ENCODE measurements at regions not wholly inside any gene's neighbourhood (a gene's known extent, or its start where the extent isn't known, plus 50 kb on each side); places are given as distances from the start of the nearest gene placed in this dataset.

- WGBS (ENCODE audit: insufficient coverage, low coverage, missing lambda C conversion rate): 0% methylated on average over 3 of the region's 3 CpGs
- BruUV-seq (replicated peaks): no TSS peak
- no peak for FAIRE-seq
- Histone ChIP-seq H3K27me3 (ENCODE audit: control insufficient read depth in 2 of 2, insufficient read depth in 2 of 2, low read length in 2 of 2) (no peaks in the 10 kb centered on the region), H3K4me2 (ENCODE audit: insufficient read depth, low read length) (no peak overlapping the region), H2AFZ (ENCODE audit: low read depth, low read length) (no peak overlapping the region), H3K9me1 (ENCODE audit: control insufficient read depth, insufficient read depth, low read length) (no peaks in the 10 kb centered on the region), H3K4me3 (no peak overlapping the region), H3K36me3 (ENCODE audit: control insufficient read depth, insufficient read depth, low read length) (no peaks in the 10 kb centered on the region), H3K27ac (ENCODE audit: extremely low read depth, low read depth, low read length) (no peak overlapping the region), H3K9me3 (replicated peaks; ENCODE audit: control insufficient read depth, insufficient read depth, low read depth, low read length) (no peaks in the 10 kb centered on the region), H3K9ac (ENCODE audit: insufficient read depth in 1 of 2, low read depth in 2 of 2, low read length in 2 of 2) (no peak overlapping the region), H4K20me1 (replicated peaks; ENCODE audit: control insufficient read depth, insufficient read depth, low read length) (no peaks in the 10 kb centered on the region), H3K79me2 (ENCODE audit: control insufficient read depth, insufficient read depth, low read length) (no peaks in the 10 kb centered on the region), H3K4me1 (replicated peaks in 1 of 2; ENCODE audit: control insufficient read depth in 2 of 2, insufficient read depth in 2 of 2, low read length in 2 of 2) (no peaks in the 10 kb centered on the region)
- intact Hi-C loops (cut with micrococcal nuclease) (no loop called here), in situ Hi-C loops (cut with MboI) (no loop called here)
- no peak for DNase-seq (ENCODE audit: extremely low read depth in 1 of 4, low spot score in 3 of 4)
- TF ChIP-seq ZBTB7A (IDR thresholded peaks at IDR 0.05; ENCODE audit: borderline replicate concordance, control insufficient read depth, low read depth, low read length): no peak
- no peak for TF ChIP-seq CGGBP1 (CRISPR knock-in tag; IDR thresholded peaks at IDR 0.05)
- POLR2A ChIA-PET: no interaction called here
- ATAC-seq: no peak
- CTCF ChIA-PET (ENCODE audit: low intra/inter-chr PET ratio): no interaction called here
Measured at GRCh38 chr4:175443547-175443946, 368.5 kb downstream of the GPM6A start.

GRCh38 chr4:175444512-175444911 is 367.6 kb downstream of the GPM6A start:
- Histone ChIP-seq H3K4me1 (replicated peaks in 1 of 2; ENCODE audit: control insufficient read depth in 2 of 2, insufficient read depth in 2 of 2, low read length in 2 of 2) (no peaks in the 10 kb centered on the region), H3K9me3 (replicated peaks; ENCODE audit: control insufficient read depth, insufficient read depth, low read depth, low read length) (no peaks in the 10 kb centered on the region), H3K9me1 (ENCODE audit: control insufficient read depth, insufficient read depth, low read length) (no peaks in the 10 kb centered on the region), H3K27ac (ENCODE audit: extremely low read depth, low read depth, low read length) (no peak overlapping the region), H4K20me1 (replicated peaks; ENCODE audit: control insufficient read depth, insufficient read depth, low read length) (no peaks in the 10 kb centered on the region), H3K4me3 (no peak overlapping the region), H2AFZ (ENCODE audit: low read depth, low read length) (no peak overlapping the region), H3K4me2 (ENCODE audit: insufficient read depth, low read length) (no peak overlapping the region), H3K27me3 (ENCODE audit: control insufficient read depth in 2 of 2, insufficient read depth in 2 of 2, low read length in 2 of 2) (no peaks in the 10 kb centered on the region), H3K79me2 (ENCODE audit: control insufficient read depth, insufficient read depth, low read length) (no peaks in the 10 kb centered on the region), H3K36me3 (ENCODE audit: control insufficient read depth, insufficient read depth, low read length) (no peaks in the 10 kb centered on the region), H3K9ac (ENCODE audit: insufficient read depth in 1 of 2, low read depth in 2 of 2, low read length in 2 of 2) (no peak overlapping the region)
- in situ Hi-C loops (cut with MboI): no loop called here
- no TSS peak for BruUV-seq (replicated peaks)
- ChIA-PET POLR2A (no interaction called here), CTCF (ENCODE audit: low intra/inter-chr PET ratio) (no interaction called here)
- FAIRE-seq (no peak), ATAC-seq (no peak), DNase-seq (ENCODE audit: extremely low read depth in 1 of 4, low spot score in 3 of 4) (no peak)
- intact Hi-C loops (cut with micrococcal nuclease): no loop called here
- 0% methylated on average over 4 of the region's 4 CpGs for WGBS (ENCODE audit: insufficient coverage, low coverage, missing lambda C conversion rate)
- TF ChIP-seq RFX1 (IDR thresholded peaks at IDR 0.05): no peak
- no peak for TF ChIP-seq ZBTB17 (CRISPR knock-in tag; IDR thresholded peaks at IDR 0.05)
- no peak for TF ChIP-seq MCM7 (IDR thresholded peaks at IDR 0.05)
- no peak for TF ChIP-seq DIDO1 (tag; IDR thresholded peaks at IDR 0.05; ENCODE audit: low read depth)
- TF ChIP-seq NBN (IDR thresholded peaks at IDR 0.05; ENCODE audit: low read depth): no peak
- TF ChIP-seq ESRRA (IDR thresholded peaks at IDR 0.05; ENCODE audit: borderline replicate concordance, low read depth): no peak
- no peak for TF ChIP-seq TAF15 (IDR thresholded peaks at IDR 0.05; ENCODE audit: low read depth, low read length)
- TF ChIP-seq CBFA2T3 (IDR thresholded peaks at IDR 0.05): no peak
- TF ChIP-seq MXI1 (IDR thresholded peaks at IDR 0.05; ENCODE audit: low read depth, low read length): no peak
- no peak for TF ChIP-seq HDAC1 (IDR thresholded peaks at IDR 0.05)
- no peak for TF ChIP-seq MEF2A (IDR thresholded peaks at IDR 0.05; ENCODE audit: control insufficient read depth, low read depth, low read length)
- no peak for TF ChIP-seq TOE1 (IDR thresholded peaks at IDR 0.05; ENCODE audit: borderline replicate concordance)
- no peak for TF ChIP-seq TOE1 (CRISPR knock-in tag; IDR thresholded peaks at IDR 0.05; ENCODE audit: borderline replicate concordance, low read depth)

All from K562 (cell line).